Neuronal stem cell (in vitro differentiated cells): ENCODE measurements at regions not wholly inside any gene's neighbourhood (a gene's known extent, or its start where the extent isn't known, plus 50 kb on each side); places are given as distances from the start of the nearest gene placed in this dataset.
"Not testable (repeated sequence)": the region's sequence is repeated elsewhere in the genome, so short reads cannot be mapped to it uniquely, and the experiment has no call there.

Source experiments
- DNase-seq: peaks from one replicate; pipeline ENCODE4 v3.0.0-alpha.2; 2013; ENCODE audit warnings: low spot score
- H2AFZ ChIP-seq: one replicate; pipeline ENCODE4 v1.6.1; 2013; ENCODE audit warnings: mild to moderate bottlenecking, low read length, inconsistent platforms
- H2AK5ac ChIP-seq: 2 replicates; pipeline ENCODE4 v1.6.1; 2013; ENCODE audit warnings: low read depth, mild to moderate bottlenecking, inconsistent platforms, low read length, moderate library complexity, mixed read lengths
- H2BK120ac ChIP-seq: 2 replicates; pipeline ENCODE4 v1.6.1; 2013; ENCODE audit warnings: low read depth, mild to moderate bottlenecking, inconsistent platforms, low read length, moderate library complexity, mixed read lengths
- H2BK12ac ChIP-seq: one replicate; pipeline ENCODE4 v1.6.1; 2013; ENCODE audit warnings: low read length, inconsistent platforms
- H2BK15ac ChIP-seq: 2 replicates; pipeline ENCODE4 v1.6.1; 2013; ENCODE audit warnings: mild to moderate bottlenecking, low read length, inconsistent platforms, mixed read lengths
- H2BK5ac ChIP-seq: one replicate; pipeline ENCODE4 v1.6.1; 2013; ENCODE audit warnings: inconsistent platforms, mild to moderate bottlenecking, low read length, moderate library complexity
- H3K14ac ChIP-seq: one replicate; pipeline ENCODE4 v1.6.1; 2013; ENCODE audit warnings: low read length, inconsistent platforms
- H3K18ac ChIP-seq: 2 replicates; pipeline ENCODE4 v1.6.1; 2013; ENCODE audit warnings: low read length, inconsistent platforms
- H3K23ac ChIP-seq: 2 replicates; pipeline ENCODE4 v1.6.1; 2013; ENCODE audit warnings: low read depth, mild to moderate bottlenecking, mixed read lengths, low read length, inconsistent platforms; ENCODE audit not compliant: poor library complexity
- H3K27ac ChIP-seq: replicated peaks from 3 replicates; pipeline ENCODE4 v1.5.1; 2013; ENCODE audit warnings: low read length, inconsistent platforms
- H3K27me3 ChIP-seq, 3 experiments: 2 replicates each; pipeline ENCODE4 v1.6.1; 2013; ENCODE audit warnings: low read length in 3 of 3, mild to moderate bottlenecking in 2 of 3, inconsistent platforms in 1 of 3, low read depth in 1 of 3, mixed read lengths in 1 of 3, moderate library complexity in 1 of 3; ENCODE audit not compliant: control insufficient read depth in 3 of 3, insufficient read depth in 3 of 3
- H3K36me3 ChIP-seq, 2 donors: replicated peaks in 1 of 2; 2 replicates each; pipeline ENCODE4 v1.6.1; 2013; ENCODE audit warnings: low read length in 2 of 2; ENCODE audit not compliant: control insufficient read depth in 2 of 2, insufficient read depth in 2 of 2
- H3K4ac ChIP-seq: 2 replicates; pipeline ENCODE4 v1.6.1; 2013; ENCODE audit warnings: inconsistent platforms, mild to moderate bottlenecking, low read length, moderate library complexity
- H3K4me1 ChIP-seq, 2 donors: 1 replicate in 1 of 2; 2 replicates in 1 of 2; pipeline ENCODE4 v1.6.1; 2013; ENCODE audit warnings: low read length in 2 of 2, low read depth in 1 of 2; ENCODE audit not compliant: control insufficient read depth in 2 of 2, insufficient read depth in 1 of 2
- H3K4me2 ChIP-seq: one replicate; pipeline ENCODE4 v1.6.1; 2013; ENCODE audit warnings: mild to moderate bottlenecking, low read length, inconsistent platforms; ENCODE audit not compliant: insufficient read depth, poor library complexity, severe bottlenecking
- H3K4me3 ChIP-seq, 2 donors: 2 replicates each; pipeline ENCODE4 v1.5.1; 2013; ENCODE audit warnings: low read length in 2 of 2, mild to moderate bottlenecking in 2 of 2, inconsistent platforms in 1 of 2, moderate library complexity in 1 of 2
- H3K79me1 ChIP-seq: one replicate; pipeline ENCODE4 v1.6.1; 2013; ENCODE audit warnings: low read depth, mild to moderate bottlenecking, inconsistent platforms, low read length, moderate library complexity
- H3K9ac ChIP-seq: one replicate; pipeline ENCODE4 v1.6.1; 2013; ENCODE audit warnings: mild to moderate bottlenecking, low read depth, low read length, inconsistent platforms; ENCODE audit not compliant: poor library complexity
- H3K9me3 ChIP-seq, 2 donors: replicated peaks in 1 of 2; 2 replicates each; pipeline versions ENCODE3 to v1.6.1; 2013; ENCODE audit warnings: low read length in 2 of 2, mild to moderate bottlenecking in 2 of 2, inconsistent platforms in 1 of 2, low read depth in 1 of 2, mixed read lengths in 1 of 2, moderate library complexity in 1 of 2; ENCODE audit not compliant: control insufficient read depth in 2 of 2, insufficient read depth in 1 of 2
- H4K8ac ChIP-seq: one replicate; pipeline ENCODE4 v1.6.1; 2013; ENCODE audit warnings: low read depth, mild to moderate bottlenecking, inconsistent platforms, low read length, moderate library complexity
- H4K91ac ChIP-seq: one replicate; pipeline ENCODE4 v1.6.1; 2013; ENCODE audit warnings: low read length, low read depth, mild to moderate bottlenecking, inconsistent platforms; ENCODE audit not compliant: poor library complexity
- WGBS, 2 donors: extraction: QIAGEN DNeasy Blood & Tissue Kit; methylation state at CpG; one replicate each; pipeline ENCODE4 v1.1.7; 2013; ENCODE audit warnings: missing lambda C conversion rate in 2 of 2, mixed read lengths in 1 of 2; ENCODE audit not compliant: insufficient read length in 2 of 2, insufficient replicate concordance in 1 of 2; ENCODE audit errors: extremely low coverage in 2 of 2; 5-methylcytosine and 5-hydroxymethylcytosine counted together

GRCh38 chr4:32716090-32716620, 1996.0 kb downstream of the PCDH7 start:
- not testable (repeated sequence) for DNase-seq, H3K9me3 ChIP-seq, H2BK15ac ChIP-seq, H4K8ac ChIP-seq, H3K27ac ChIP-seq, H4K91ac ChIP-seq, H3K79me1 ChIP-seq, H3K23ac ChIP-seq, H2BK5ac ChIP-seq, H3K4ac ChIP-seq, H2BK12ac ChIP-seq, H2AK5ac ChIP-seq, H3K36me3 ChIP-seq, H2BK120ac ChIP-seq, H3K4me2 ChIP-seq, H3K18ac ChIP-seq, H3K9ac ChIP-seq, H3K4me3 ChIP-seq, H2AFZ ChIP-seq, H3K14ac ChIP-seq, H3K27me3 ChIP-seq, H3K4me1 ChIP-seq
- WGBS, 2 donors: no CpG with 5 or more reads among the region's 42 CpGs

DNA sequence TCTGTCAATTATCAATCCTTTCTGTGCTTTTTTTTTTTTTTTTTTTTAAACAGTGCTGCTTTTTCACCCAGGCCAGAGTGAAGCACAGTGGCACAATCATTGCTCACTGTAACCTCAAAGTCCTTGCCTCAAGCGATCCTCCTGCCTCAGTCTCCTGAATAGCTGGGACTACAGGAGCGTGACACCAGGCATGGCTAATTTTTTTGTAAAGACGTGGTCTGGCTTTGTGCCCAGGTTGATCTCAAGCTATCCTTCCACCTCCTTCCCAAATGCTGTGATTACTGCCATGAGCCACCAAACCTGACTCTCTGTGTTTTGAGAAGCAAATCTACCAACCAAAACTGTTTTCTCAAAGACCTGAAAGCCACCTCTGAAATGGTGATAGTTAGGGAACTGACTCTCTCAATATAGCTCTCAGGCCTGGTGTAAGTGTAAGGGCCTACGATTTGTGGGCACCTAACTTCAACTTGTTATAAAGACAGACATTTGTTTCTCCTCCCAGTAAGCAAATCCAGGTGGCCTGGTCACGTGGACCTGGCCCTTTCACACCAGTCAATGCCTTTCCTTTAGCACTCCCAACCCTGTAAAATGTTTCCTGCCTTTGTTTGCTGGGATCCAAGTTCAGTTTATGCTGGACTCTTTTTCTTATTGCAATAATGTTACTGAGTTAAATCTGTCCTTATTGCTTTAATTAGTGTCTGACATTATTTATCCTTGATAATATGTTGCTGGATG, 2015.9 kb downstream of the PCDH7 start:
- no peak overlapping the region for H3K4me3 ChIP-seq
- H2AFZ ChIP-seq: no peak overlapping the region
- H3K79me1 ChIP-seq: no peaks in the 10 kb centered on the region
- no peak overlapping the region for H3K4me2 ChIP-seq
- no peaks in the 10 kb centered on the region for H3K36me3 ChIP-seq
- H3K27ac ChIP-seq: no peak overlapping the region
- no peak overlapping the region for H2BK120ac ChIP-seq
- H3K23ac ChIP-seq: no peak overlapping the region
- no peak overlapping the region for H3K9ac ChIP-seq
- no CpG with 5 or more reads among the region's 5 CpGs for WGBS, 2 donors
- no peaks in the 10 kb centered on the region for H3K9me3 ChIP-seq
- no peak overlapping the region for H3K14ac ChIP-seq
- DNase-seq: no peak
- H2AK5ac ChIP-seq: no peak overlapping the region
- no peak overlapping the region for H3K4ac ChIP-seq
- H2BK5ac ChIP-seq: no peak overlapping the region
- H4K8ac ChIP-seq: no peak overlapping the region
- no peak overlapping the region for H4K91ac ChIP-seq
- H3K27me3 ChIP-seq: no peaks in the 10 kb centered on the region
- no peak overlapping the region for H2BK15ac ChIP-seq
- no peaks in the 10 kb centered on the region for H3K4me1 ChIP-seq
- H2BK12ac ChIP-seq: no peak overlapping the region
- no peak overlapping the region for H3K18ac ChIP-seq

- no peaks in the 10 kb centered on the region for H3K36me3 ChIP-seq
- no peak for DNase-seq
- H4K91ac ChIP-seq: no peak overlapping the region
- H3K18ac ChIP-seq: no peak overlapping the region
- H3K27ac ChIP-seq: no peak overlapping the region
- no peak overlapping the region for H3K4me3 ChIP-seq
- no peak overlapping the region for H3K4me2 ChIP-seq
- no peak overlapping the region for H2BK120ac ChIP-seq
- H2AK5ac ChIP-seq: no peak overlapping the region
- no peak overlapping the region for H2BK5ac ChIP-seq
- no peak overlapping the region for H2BK15ac ChIP-seq
- no peaks in the 10 kb centered on the region for H3K9me3 ChIP-seq
- H3K14ac ChIP-seq: no peak overlapping the region
- no peaks in the 10 kb centered on the region for H3K79me1 ChIP-seq
- no peaks in the 10 kb centered on the region for H3K27me3 ChIP-seq
- H3K4me1 ChIP-seq: no peaks in the 10 kb centered on the region
- no peak overlapping the region for H2BK12ac ChIP-seq
- H3K9ac ChIP-seq: no peak overlapping the region
- H4K8ac ChIP-seq: no peak overlapping the region
- H2AFZ ChIP-seq: no peak overlapping the region
- no peak overlapping the region for H3K23ac ChIP-seq
- H3K4ac ChIP-seq: no peak overlapping the region
- no CpG with 5 or more reads among the region's 2 CpGs for whole genome bisulfite sequencing, 2 donors
Observed at GRCh38 chr4:32744211-32744610, 2024.0 kb downstream of the PCDH7 start.

- no peak for DNase-seq
- no peak overlapping the region for H2BK120ac ChIP-seq
- no peak overlapping the region for H2BK12ac ChIP-seq
- H3K23ac ChIP-seq: no peak overlapping the region
- no peak overlapping the region for H3K18ac ChIP-seq
- no peaks in the 10 kb centered on the region for H3K9me3 ChIP-seq
- no CpG with 5 or more reads among the region's 1 CpG for WGBS, 2 donors
- no peak overlapping the region for H3K4me2 ChIP-seq
- H3K4ac ChIP-seq: no peak overlapping the region
- H4K91ac ChIP-seq: no peak overlapping the region
- no peak overlapping the region for H4K8ac ChIP-seq
- no peaks in the 10 kb centered on the region for H3K27me3 ChIP-seq
- H3K14ac ChIP-seq: no peak overlapping the region
- H2AK5ac ChIP-seq: no peak overlapping the region
- no peak overlapping the region for H2BK15ac ChIP-seq
- H3K4me3 ChIP-seq: no peak overlapping the region
- no peak overlapping the region for H2AFZ ChIP-seq
- no peak overlapping the region for H3K27ac ChIP-seq
- no peak overlapping the region for H2BK5ac ChIP-seq
- no peak overlapping the region for H3K9ac ChIP-seq
- H3K36me3 ChIP-seq: no peaks in the 10 kb centered on the region
- no peaks in the 10 kb centered on the region for H3K79me1 ChIP-seq
- no peaks in the 10 kb centered on the region for H3K4me1 ChIP-seq
Observed at GRCh38 chr4:32745351-32745750, 2025.2 kb downstream of the PCDH7 start.
